Stomach (tissue), 8 donors: ENCODE measurements at regions not wholly inside any gene's neighbourhood (a gene's known extent, or its start where the extent isn't known, plus 50 kb on each side); places are given as distances from the start of the nearest gene placed in this dataset.

Experiments
- DNase-seq, 2 donors: peaks; one replicate each; pipeline versions ENCODE4 v3.0.0 to v3.0.0-alpha.2; 2013 to 2019
- H3K27ac ChIP-seq, 5 donors: fragments of 200-600 bp in 4 of 5; sonication (generic) in 4 of 5; one replicate each; pipeline ENCODE4 v1.5.1; 2013 to 2019; ENCODE audit warnings: mild to moderate bottlenecking in 1 of 5, moderate library complexity in 1 of 5
- H3K27me3 ChIP-seq, 3 donors: fragments of 200-600 bp; sonication (generic); one replicate each; pipeline ENCODE4 v1.5.1; 2017 to 2019; ENCODE audit warnings: mixed run types in 1 of 3
- H3K36me3 ChIP-seq, 4 donors: fragments of 200-600 bp; sonication (generic); 1 replicate in 3 of 4; 2 replicates in 1 of 4; pipeline ENCODE4 v1.5.1; 2016 to 2019
- H3K4me1 ChIP-seq, 4 donors: fragments of 200-600 bp; sonication (generic); one replicate each; pipeline ENCODE4 v1.5.1; 2016 to 2019
- H3K4me3 ChIP-seq, 4 donors: fragments of 200-600 bp; sonication (generic) in 3 of 4; one replicate each; pipeline ENCODE4 v1.5.1; 2016 to 2019; ENCODE audit warnings: mild to moderate bottlenecking in 1 of 4
- H3K9me3 ChIP-seq, 4 donors: fragments of 200-600 bp; sonication (generic); one replicate each; pipeline ENCODE4 v1.5.1; 2016 to 2019
- EP300 ChIP-seq: sonication (generic); formaldehyde crosslinking; IDR thresholded peaks from one replicate; pipeline ENCODE4 v1.6.1; 2017; ENCODE audit warnings: antibody characterized with exemption
- POLR2A ChIP-seq, 4 donors: fragments of 450-650 bp; IDR thresholded peaks; one replicate each; pipeline ENCODE4 v1.6.1; 2016; ENCODE audit warnings: antibody characterized with exemption in 4 of 4, control low read depth in 2 of 4, mild to moderate bottlenecking in 1 of 4, moderate library complexity in 1 of 4
- POLR2AphosphoS5 ChIP-seq, 3 donors: sonication (generic); formaldehyde crosslinking; IDR thresholded peaks; one replicate each; pipeline ENCODE4 v1.6.1; 2016; ENCODE audit warnings: antibody characterized with exemption in 3 of 3
- WGBS, 5 donors: extraction: QIAGEN DNeasy Blood & Tissue Kit in 3 of 5; methylation state at CpG; one replicate each; pipeline versions ENCODE4 v1.1.5 to v1.1.7; 2013 to 2018; 5-methylcytosine and 5-hydroxymethylcytosine counted together
- intact Hi-C: fragments of 100-400 bp; cut with DNase I; formaldehyde crosslinking; loops from one replicate; pipeline ENCODE4 v1.15.1; 2023; ENCODE audit warnings: low total_unique reads
- TF ChIP-seq, protein P1 (sequence below), 7 experiments: fragments of 450-650 bp in 4 of 7; fragments of 200-600 bp in 3 of 7; sonication (generic) in 3 of 7; IDR thresholded peaks; one replicate each; pipeline ENCODE4 v1.5.1; 2016 to 2019; ENCODE audit warnings: antibody characterized with exemption in 7 of 7, control low read depth in 2 of 7, mild to moderate bottlenecking in 1 of 7
- donor health status: healthy with polysubstance abuse.
- donor health status: Bipolar disorder and iron deficiency.
- donor health status: healthy.

DNA sequence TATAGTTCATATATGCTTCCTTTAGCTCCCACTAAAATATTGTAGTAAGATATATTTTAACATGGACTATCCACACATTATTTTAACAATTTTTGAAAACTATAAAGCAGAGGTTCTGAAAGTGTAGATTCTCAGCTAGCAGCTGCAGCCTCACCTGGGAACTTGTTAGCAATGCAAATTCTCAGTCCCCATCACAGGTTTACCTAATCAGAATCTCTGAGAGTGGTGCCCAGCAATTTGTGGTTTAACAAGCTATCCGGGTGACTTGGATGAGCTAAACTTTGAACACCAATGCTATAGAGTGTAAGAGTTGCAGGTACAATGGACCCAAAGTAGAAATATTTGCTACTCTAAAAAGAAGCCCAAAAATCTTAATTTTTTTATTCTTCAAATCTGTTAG, 99.8 kb upstream of the MDFIC start:
- no peak overlapping the region for H3K4me3 ChIP-seq
- no peaks in the 10 kb centered on the region for H3K27me3 ChIP-seq
- TF ChIP-seq POLR2A (IDR thresholded peaks at IDR 0.05) (no peak), EP300 (no peak), POLR2AphosphoS5 (IDR thresholded peaks at IDR 0.05) (no peak)
- TF ChIP-seq, protein P1, sequence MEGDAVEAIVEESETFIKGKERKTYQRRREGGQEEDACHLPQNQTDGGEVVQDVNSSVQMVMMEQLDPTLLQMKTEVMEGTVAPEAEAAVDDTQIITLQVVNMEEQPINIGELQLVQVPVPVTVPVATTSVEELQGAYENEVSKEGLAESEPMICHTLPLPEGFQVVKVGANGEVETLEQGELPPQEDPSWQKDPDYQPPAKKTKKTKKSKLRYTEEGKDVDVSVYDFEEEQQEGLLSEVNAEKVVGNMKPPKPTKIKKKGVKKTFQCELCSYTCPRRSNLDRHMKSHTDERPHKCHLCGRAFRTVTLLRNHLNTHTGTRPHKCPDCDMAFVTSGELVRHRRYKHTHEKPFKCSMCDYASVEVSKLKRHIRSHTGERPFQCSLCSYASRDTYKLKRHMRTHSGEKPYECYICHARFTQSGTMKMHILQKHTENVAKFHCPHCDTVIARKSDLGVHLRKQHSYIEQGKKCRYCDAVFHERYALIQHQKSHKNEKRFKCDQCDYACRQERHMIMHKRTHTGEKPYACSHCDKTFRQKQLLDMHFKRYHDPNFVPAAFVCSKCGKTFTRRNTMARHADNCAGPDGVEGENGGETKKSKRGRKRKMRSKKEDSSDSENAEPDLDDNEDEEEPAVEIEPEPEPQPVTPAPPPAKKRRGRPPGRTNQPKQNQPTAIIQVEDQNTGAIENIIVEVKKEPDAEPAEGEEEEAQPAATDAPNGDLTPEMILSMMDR (IDR thresholded peaks at IDR 0.05): no peak
- WGBS, 5 donors: 65 to 76% (median 75%) methylated on average over 1 of the region's 1 CpG
- peaks cover 0 to 4% (median 0%) of the 10 kb centered on the region in 4 donors for H3K9me3 ChIP-seq
- H3K4me1 ChIP-seq: peaks cover 0 to 21% (median 7%) of the 10 kb centered on the region in 4 donors
- no peak for DNase-seq
- intact Hi-C loops: no loop called here
- no peaks in the 10 kb centered on the region for H3K36me3 ChIP-seq
- H3K27ac ChIP-seq: no peak overlapping the region

DNA sequence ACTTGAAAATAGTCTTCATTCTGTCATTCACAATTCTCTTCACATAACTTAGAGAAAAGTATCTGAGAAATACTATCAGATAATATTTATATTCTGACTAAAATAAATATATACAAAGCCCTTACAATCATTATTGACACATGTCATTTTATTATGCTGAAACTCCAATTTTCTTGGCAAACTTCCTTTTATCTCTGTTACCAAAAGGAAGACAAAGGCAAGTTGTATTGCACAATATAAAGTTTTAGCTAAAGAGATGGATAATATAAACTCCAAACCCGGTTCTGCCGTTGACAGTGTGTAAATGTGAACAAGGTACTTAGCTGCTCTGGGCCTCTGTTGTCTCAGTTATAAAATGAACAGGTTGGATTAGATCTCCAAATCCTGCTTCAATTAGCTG, 99.0 kb upstream of the MDFIC start:
- intact Hi-C loops: no loop called here
- H3K36me3 ChIP-seq: no peaks in the 10 kb centered on the region
- WGBS, 5 donors: 35 to 51% (median 42%) methylated on average over 2 of the region's 2 CpGs

DNA sequence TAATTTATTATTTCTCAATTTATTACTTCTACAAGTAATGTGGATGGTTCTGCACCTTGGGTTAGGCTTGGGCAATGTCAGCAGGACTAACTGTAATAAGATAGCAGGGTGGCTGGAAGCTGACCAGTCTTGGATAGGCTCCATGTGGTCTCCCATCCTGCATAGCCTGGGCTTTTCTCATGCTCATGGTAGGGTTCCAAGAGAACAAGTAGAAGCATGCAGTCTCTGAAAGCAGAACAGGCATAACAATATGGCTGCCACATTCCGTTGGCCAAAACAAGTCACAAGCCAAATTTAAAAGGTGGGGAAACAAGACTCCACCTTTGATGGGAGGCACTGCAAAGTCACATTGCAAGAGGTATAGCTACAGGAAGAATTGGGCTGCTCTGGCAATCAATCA, 98.6 kb upstream of the MDFIC start:
- Histone ChIP-seq H3K9me3 (peaks cover 0 to 15% (median 0%) of the 10 kb centered on the region in 4 donors), H3K27me3 (no peaks in the 10 kb centered on the region), H3K27ac (no peak overlapping the region), H3K36me3 (no peaks in the 10 kb centered on the region), H3K4me1 (peaks cover 0 to 21% (median 7%) of the 10 kb centered on the region in 4 donors), H3K4me3 (no peak overlapping the region)
- DNase-seq: no peak
- 64 to 97% (median 86%) methylated on average over 1 of the region's 1 CpG for WGBS, 5 donors
- intact Hi-C loops: no loop called here
- TF ChIP-seq POLR2AphosphoS5 (IDR thresholded peaks at IDR 0.05) (no peak), POLR2A (IDR thresholded peaks at IDR 0.05) (no peak), EP300 (no peak)
- TF ChIP-seq, protein P1 (IDR thresholded peaks at IDR 0.05): no peak

More for the DNA sequence above, 99.0 kb upstream of the MDFIC start:
- no peak overlapping the region for H3K4me3 ChIP-seq
- H3K27ac ChIP-seq: no peak overlapping the region
- H3K4me1 ChIP-seq: peaks cover 0 to 21% (median 7%) of the 10 kb centered on the region in 4 donors
- peaks cover 0 to 10% (median 0%) of the 10 kb centered on the region in 4 donors for H3K9me3 ChIP-seq
- DNase-seq: no peak
- no peaks in the 10 kb centered on the region for H3K27me3 ChIP-seq
- TF ChIP-seq EP300 (no peak), POLR2AphosphoS5 (IDR thresholded peaks at IDR 0.05) (no peak), POLR2A (IDR thresholded peaks at IDR 0.05) (no peak)
- TF ChIP-seq, protein P1 (IDR thresholded peaks at IDR 0.05): no peak

DNA sequence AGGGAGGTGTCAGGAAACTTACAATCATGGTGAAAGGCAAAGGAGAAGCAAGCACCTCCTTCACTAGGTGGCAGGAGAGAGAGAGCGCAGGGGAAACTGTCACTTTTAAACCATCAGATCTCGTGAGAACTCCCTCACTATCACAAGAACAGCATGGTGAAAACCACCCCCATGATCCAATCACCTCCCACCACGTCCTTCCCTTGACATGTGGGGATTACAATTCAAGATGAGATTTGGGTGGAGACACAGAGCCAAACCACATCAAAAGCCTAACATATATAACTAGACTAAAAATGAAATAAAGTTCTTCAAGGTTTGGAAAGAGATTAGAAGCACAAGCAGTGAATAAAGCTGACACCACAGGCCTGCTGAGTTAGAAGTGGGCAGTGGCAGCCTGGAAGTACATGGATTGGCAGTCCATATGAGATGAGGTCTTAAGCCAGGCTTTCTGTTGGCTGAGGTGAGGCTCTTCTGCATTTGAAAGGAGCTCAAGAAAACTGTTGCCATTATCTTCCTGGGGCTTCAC, 96.4 kb upstream of the MDFIC start:
- no peaks in the 10 kb centered on the region for H3K27me3 ChIP-seq
- intact Hi-C loops: no loop called here
- H3K36me3 ChIP-seq: no peaks in the 10 kb centered on the region
- H3K9me3 ChIP-seq: peaks cover 0 to 15% (median 0%) of the 10 kb centered on the region in 4 donors
- no peak overlapping the region for H3K27ac ChIP-seq
- peaks cover 0 to 8% (median 2%) of the 10 kb centered on the region in 4 donors for H3K4me1 ChIP-seq
- DNase-seq: no peak
- 45 to 64% (median 52%) methylated on average over 3 of the region's 3 CpGs for WGBS, 5 donors
- TF ChIP-seq POLR2AphosphoS5 (IDR thresholded peaks at IDR 0.05): no peak
- TF ChIP-seq EP300: no peak
- TF ChIP-seq POLR2A (IDR thresholded peaks at IDR 0.05): no peak
- TF ChIP-seq, protein P1 (IDR thresholded peaks at IDR 0.05): no peak
- no peak overlapping the region for H3K4me3 ChIP-seq
